ENCODE measurements at regions not wholly inside any gene's neighbourhood (a gene's known extent, or its start where the extent isn't known, plus 50 kb on each side); places are given as distances from the start of the nearest gene placed in this dataset.
"Not testable (repeated sequence)": the region's sequence is repeated elsewhere in the genome, so short reads cannot be mapped to it uniquely, and the experiment has no call there.

- DNase-seq = no peak
Observed at GRCh38 chr1:232441036-232441411, 188.9 kb downstream of the SIPA1L2 start.

- DNase-seq = no peak
Observed at GRCh38 chr1:232440325-232441035, 189.5 kb downstream of the SIPA1L2 start.

- DNase-seq = no peak
Observed at GRCh38 chr1:232439011-232439410, 190.9 kb downstream of the SIPA1L2 start.

- DNase-seq = no peak
Observed at GRCh38 chr1:232438476-232438875, 191.5 kb downstream of the SIPA1L2 start.

- DNase-seq = no peak
Observed at GRCh38 chr1:232437510-232437909, 192.4 kb downstream of the SIPA1L2 start.

GRCh38 chr1:232435729-232436128 is 194.2 kb downstream of the SIPA1L2 start:
- DNase-seq = no peak

- DNase-seq = no peak
Observed at GRCh38 chr1:232432313-232432712, 197.6 kb downstream of the SIPA1L2 start.

- no peak for DNase-seq
Observed at GRCh38 chr1:232431748-232432147, 198.2 kb downstream of the SIPA1L2 start.

GRCh38 chr1:232431326-232431725 is 198.6 kb downstream of the SIPA1L2 start:
- no peak for DNase-seq

GRCh38 chr1:232430467-232430866 is 199.5 kb downstream of the SIPA1L2 start:
- no peak for DNase-seq

- no peak for DNase-seq
Observed at GRCh38 chr1:232428786-232429530, 201.0 kb downstream of the SIPA1L2 start.

- DNase-seq = no peak
Observed at GRCh38 chr1:232428036-232428645, 201.8 kb downstream of the SIPA1L2 start.

- DNase-seq = no peak
Observed at GRCh38 chr1:232426801-232427200, 203.1 kb downstream of the SIPA1L2 start.

GRCh38 chr1:232425421-232425820 is 204.5 kb downstream of the SIPA1L2 start:
- DNase-seq = no peak

GRCh38 chr1:232423591-232423990 is 206.3 kb downstream of the SIPA1L2 start:
- no peak for DNase-seq

GRCh38 chr1:232422898-232423297 is 207.0 kb downstream of the SIPA1L2 start:
- no peak for DNase-seq

GRCh38 chr1:232422098-232422497 is 207.8 kb downstream of the SIPA1L2 start:
- no peak for DNase-seq

GRCh38 chr1:232421143-232421796 is 208.7 kb downstream of the SIPA1L2 start:
- peak; percentile 67 for DNase-seq

- DNase-seq = no peak
Observed at GRCh38 chr1:232417636-232418248, 212.2 kb downstream of the SIPA1L2 start.

GRCh38 chr1:232416026-232416568 is 213.8 kb downstream of the SIPA1L2 start:
- no peak for DNase-seq

- DNase-seq = not testable (repeated sequence)
Observed at GRCh38 chr1:232415481-232415880, 214.5 kb downstream of the SIPA1L2 start.

- DNase-seq = no peak
Observed at GRCh38 chr1:232414100-232414499, 215.8 kb downstream of the SIPA1L2 start.

GRCh38 chr1:232413674-232414073 is 216.3 kb downstream of the SIPA1L2 start:
- DNase-seq = no peak
